ENCODE measurements at regions not wholly inside any gene's neighbourhood (a gene's known extent, or its start where the extent isn't known, plus 50 kb on each side); places are given as distances from the start of the nearest gene placed in this dataset.

- Mint-ChIP-seq H3K9me3 (ENCODE audit: low read depth) (no peaks in the 10 kb centered on the region), H3K36me3 (no peaks in the 10 kb centered on the region)
Observed at GRCh38 chr11:82003024-82003423, 730.6 kb downstream of the FAM181B start.

GRCh38 chr11:81995889-81996288, 737.8 kb downstream of the FAM181B start:
- Mint-ChIP-seq H3K4me1 (ENCODE audit: low read depth) (no peaks in the 10 kb centered on the region), H3K9me3 (ENCODE audit: low read depth) (no peaks in the 10 kb centered on the region), H3K36me3 (no peaks in the 10 kb centered on the region), H3K27me3 (no peaks in the 10 kb centered on the region), H3K4me3 (no peak overlapping the region), H3K27ac (no peak overlapping the region)

More at GRCh38 chr11:82003024-82003423, 730.6 kb downstream of the FAM181B start:
- H3K27ac Mint-ChIP-seq, result no peak overlapping the region
- H3K4me3 Mint-ChIP-seq, result no peak overlapping the region
- H3K27me3 Mint-ChIP-seq, result no peaks in the 10 kb centered on the region
- peaks cover 11% of the 10 kb centered on the region for H3K4me1 Mint-ChIP-seq (ENCODE audit: low read depth)

GRCh38 chr11:81993755-81994154, 739.9 kb downstream of the FAM181B start:
- no peaks in the 10 kb centered on the region for H3K36me3 Mint-ChIP-seq
- H3K4me1 Mint-ChIP-seq (ENCODE audit: low read depth), result no peaks in the 10 kb centered on the region
- no peaks in the 10 kb centered on the region for H3K27me3 Mint-ChIP-seq
- H3K9me3 Mint-ChIP-seq (ENCODE audit: low read depth), result no peaks in the 10 kb centered on the region
- no peak overlapping the region for H3K4me3 Mint-ChIP-seq
- H3K27ac Mint-ChIP-seq, result no peak overlapping the region

GRCh38 chr11:81990659-81991443, 742.8 kb downstream of the FAM181B start:
- Mint-ChIP-seq H3K9me3 (ENCODE audit: low read depth) (no peaks in the 10 kb centered on the region), H3K4me3 (no peak overlapping the region), H3K36me3 (no peaks in the 10 kb centered on the region), H3K27me3 (no peaks in the 10 kb centered on the region), H3K4me1 (ENCODE audit: low read depth) (no peaks in the 10 kb centered on the region), H3K27ac (no peak overlapping the region)

- H3K4me3 Mint-ChIP-seq, result no peak overlapping the region
- H3K4me1 Mint-ChIP-seq (ENCODE audit: low read depth), result no peaks in the 10 kb centered on the region
- no peaks in the 10 kb centered on the region for H3K27me3 Mint-ChIP-seq
- peaks cover 13% of the 10 kb centered on the region for H3K9me3 Mint-ChIP-seq (ENCODE audit: low read depth)
- H3K27ac Mint-ChIP-seq, result no peak overlapping the region
- H3K36me3 Mint-ChIP-seq, result peaks cover 6% of the 10 kb centered on the region
Observed at GRCh38 chr11:81989093-81989492, 744.6 kb downstream of the FAM181B start.

GRCh38 chr11:81987829-81988472, 745.7 kb downstream of the FAM181B start:
- Mint-ChIP-seq H3K9me3 (ENCODE audit: low read depth) (peaks cover 13% of the 10 kb centered on the region), H3K36me3 (peaks cover 8% of the 10 kb centered on the region), H3K4me3 (no peak overlapping the region), H3K27me3 (no peaks in the 10 kb centered on the region), H3K4me1 (ENCODE audit: low read depth) (no peaks in the 10 kb centered on the region), H3K27ac (no peak overlapping the region)

GRCh38 chr11:81986556-81987161, 747.0 kb downstream of the FAM181B start:
- Mint-ChIP-seq H3K4me3 (no peak overlapping the region), H3K9me3 (ENCODE audit: low read depth) (peaks cover 13% of the 10 kb centered on the region), H3K27me3 (no peaks in the 10 kb centered on the region), H3K4me1 (ENCODE audit: low read depth) (no peaks in the 10 kb centered on the region), H3K36me3 (peaks cover 8% of the 10 kb centered on the region), H3K27ac (no peak overlapping the region)

- Mint-ChIP-seq H3K4me1 (ENCODE audit: low read depth) (no peaks in the 10 kb centered on the region), H3K4me3 (no peak overlapping the region), H3K9me3 (ENCODE audit: low read depth) (peaks cover 12% of the 10 kb centered on the region), H3K36me3 (peaks cover 7% of the 10 kb centered on the region), H3K27me3 (no peaks in the 10 kb centered on the region), H3K27ac (no peak overlapping the region)
Observed at GRCh38 chr11:81979448-81979847, 754.2 kb downstream of the FAM181B start.

GRCh38 chr11:81975261-81975900, 758.3 kb downstream of the FAM181B start:
- H3K36me3 Mint-ChIP-seq, result peaks cover 4% of the 10 kb centered on the region
- H3K9me3 Mint-ChIP-seq (ENCODE audit: low read depth), result peaks cover 12% of the 10 kb centered on the region
- H3K4me3 Mint-ChIP-seq, result no peak overlapping the region
- H3K27ac Mint-ChIP-seq, result no peak overlapping the region
- H3K4me1 Mint-ChIP-seq (ENCODE audit: low read depth), result no peaks in the 10 kb centered on the region
- H3K27me3 Mint-ChIP-seq, result no peaks in the 10 kb centered on the region

- no peak overlapping the region for H3K27ac Mint-ChIP-seq
- H3K4me1 Mint-ChIP-seq (ENCODE audit: low read depth), result no peaks in the 10 kb centered on the region
- H3K36me3 Mint-ChIP-seq, result no peaks in the 10 kb centered on the region
- no peak overlapping the region for H3K4me3 Mint-ChIP-seq
- no peaks in the 10 kb centered on the region for H3K9me3 Mint-ChIP-seq (ENCODE audit: low read depth)
- no peaks in the 10 kb centered on the region for H3K27me3 Mint-ChIP-seq
Observed at GRCh38 chr11:81970886-81971285, 762.8 kb downstream of the FAM181B start.

- H3K9me3 Mint-ChIP-seq (ENCODE audit: low read depth), result no peaks in the 10 kb centered on the region
- H3K4me3 Mint-ChIP-seq, result no peak overlapping the region
- H3K27ac Mint-ChIP-seq, result no peak overlapping the region
- H3K4me1 Mint-ChIP-seq (ENCODE audit: low read depth), result peaks cover 13% of the 10 kb centered on the region
- no peaks in the 10 kb centered on the region for H3K27me3 Mint-ChIP-seq
- no peaks in the 10 kb centered on the region for H3K36me3 Mint-ChIP-seq
Observed at GRCh38 chr11:81967242-81967641, 766.4 kb downstream of the FAM181B start.

GRCh38 chr11:81966340-81966739, 767.3 kb downstream of the FAM181B start:
- Mint-ChIP-seq H3K4me3 (no peak overlapping the region), H3K9me3 (ENCODE audit: low read depth) (no peaks in the 10 kb centered on the region), H3K36me3 (no peaks in the 10 kb centered on the region), H3K27ac (no peak overlapping the region), H3K4me1 (ENCODE audit: low read depth) (peaks cover 13% of the 10 kb centered on the region), H3K27me3 (no peaks in the 10 kb centered on the region)

- H3K9me3 Mint-ChIP-seq (ENCODE audit: low read depth), result no peaks in the 10 kb centered on the region
- peak overlapping the region; percentile 5 for H3K4me3 Mint-ChIP-seq
- no peak overlapping the region for H3K27ac Mint-ChIP-seq
- no peaks in the 10 kb centered on the region for H3K36me3 Mint-ChIP-seq
- no peaks in the 10 kb centered on the region for H3K27me3 Mint-ChIP-seq
- H3K4me1 Mint-ChIP-seq (ENCODE audit: low read depth), result peaks cover 13% of the 10 kb centered on the region
Observed at GRCh38 chr11:81963018-81963417, 770.6 kb downstream of the FAM181B start.

- H3K9me3 Mint-ChIP-seq (ENCODE audit: low read depth), result peaks cover 8% of the 10 kb centered on the region
- H3K27ac Mint-ChIP-seq, result no peak overlapping the region
- H3K27me3 Mint-ChIP-seq, result no peaks in the 10 kb centered on the region
- peaks cover 13% of the 10 kb centered on the region for H3K4me1 Mint-ChIP-seq (ENCODE audit: low read depth)
- peaks cover 2% of the 10 kb centered on the region for H3K36me3 Mint-ChIP-seq
- H3K4me3 Mint-ChIP-seq, result no peak overlapping the region
Observed at GRCh38 chr11:81960443-81960842, 773.2 kb downstream of the FAM181B start.

GRCh38 chr11:81959341-81959740, 774.3 kb downstream of the FAM181B start:
- H3K4me3 Mint-ChIP-seq, result no peak overlapping the region
- H3K4me1 Mint-ChIP-seq (ENCODE audit: low read depth), result peaks cover 13% of the 10 kb centered on the region
- H3K9me3 Mint-ChIP-seq (ENCODE audit: low read depth), result peaks cover 8% of the 10 kb centered on the region
- no peak overlapping the region for H3K27ac Mint-ChIP-seq
- no peaks in the 10 kb centered on the region for H3K27me3 Mint-ChIP-seq
- peaks cover 2% of the 10 kb centered on the region for H3K36me3 Mint-ChIP-seq
